ENCODE measurements at regions not wholly inside any gene's neighbourhood (a gene's known extent, or its start where the extent isn't known, plus 50 kb on each side); places are given as distances from the start of the nearest gene placed in this dataset.

DNA sequence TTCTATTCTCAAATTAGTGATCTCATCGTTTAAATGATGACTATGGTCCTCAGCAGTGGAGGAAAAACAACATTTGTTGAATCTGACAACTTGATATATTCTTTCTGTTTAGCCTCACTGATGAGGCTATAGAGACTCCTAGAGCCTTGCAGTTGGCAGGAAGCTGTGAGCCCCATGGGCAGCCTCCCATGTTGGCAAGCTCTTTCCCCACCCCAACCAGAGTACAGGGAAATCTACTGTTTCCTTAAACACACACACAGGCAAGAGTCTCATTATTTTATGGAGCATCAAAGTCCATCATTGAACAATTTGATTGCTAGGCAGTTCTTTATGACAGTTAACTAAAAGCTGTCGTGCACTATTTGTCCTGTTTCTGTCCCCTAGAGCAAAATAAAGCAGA is 498.2 kb upstream of the CITED2 start:
- POLR2A ChIA-PET = no interaction called here
- Histone ChIP-seq H3K27me3 (replicated peaks in 1 of 2; ENCODE audit: control insufficient read depth in 2 of 2, extremely low read depth in 1 of 2, insufficient read depth in 2 of 2, low read length in 1 of 2) (no peaks in the 10 kb centered on the region), H3K4me1 (ENCODE audit: control insufficient read depth in 1 of 2, extremely low read depth in 1 of 2, insufficient read depth in 2 of 2, low read length in 2 of 2) (no peaks in the 10 kb centered on the region), H3K9me3 (no peaks in the 10 kb centered on the region), H3K27ac (ENCODE audit: low read length) (no peak overlapping the region), H3K4me3 (ENCODE audit: control insufficient read depth in 1 of 2, extremely low read depth in 1 of 2, low read length in 1 of 2) (no peak overlapping the region), H3K36me3 (ENCODE audit: control insufficient read depth in 2 of 2, extremely low read depth in 1 of 2, insufficient read depth in 1 of 2, low read length in 1 of 2) (no peaks in the 10 kb centered on the region)
- no peak overlapping the region for H3K4me3 Mint-ChIP-seq
- H3K36me3 Mint-ChIP-seq = no peaks in the 10 kb centered on the region
- no CpG with 5 or more reads among the region's 2 CpGs for WGBS (ENCODE audit: insufficient coverage)
- CTCF ChIA-PET = no interaction called here
- H3K4me1 Mint-ChIP-seq = no peaks in the 10 kb centered on the region
- ATAC-seq (replicated peaks in 1 of 4) (no peak), DNase-seq (no peak)
- no peak overlapping the region for H3K27ac Mint-ChIP-seq
- H3K27me3 Mint-ChIP-seq = peaks cover 0 to 1% of the 10 kb centered on the region in 2 donors
- no peaks in the 10 kb centered on the region for H3K9me3 Mint-ChIP-seq

DNA sequence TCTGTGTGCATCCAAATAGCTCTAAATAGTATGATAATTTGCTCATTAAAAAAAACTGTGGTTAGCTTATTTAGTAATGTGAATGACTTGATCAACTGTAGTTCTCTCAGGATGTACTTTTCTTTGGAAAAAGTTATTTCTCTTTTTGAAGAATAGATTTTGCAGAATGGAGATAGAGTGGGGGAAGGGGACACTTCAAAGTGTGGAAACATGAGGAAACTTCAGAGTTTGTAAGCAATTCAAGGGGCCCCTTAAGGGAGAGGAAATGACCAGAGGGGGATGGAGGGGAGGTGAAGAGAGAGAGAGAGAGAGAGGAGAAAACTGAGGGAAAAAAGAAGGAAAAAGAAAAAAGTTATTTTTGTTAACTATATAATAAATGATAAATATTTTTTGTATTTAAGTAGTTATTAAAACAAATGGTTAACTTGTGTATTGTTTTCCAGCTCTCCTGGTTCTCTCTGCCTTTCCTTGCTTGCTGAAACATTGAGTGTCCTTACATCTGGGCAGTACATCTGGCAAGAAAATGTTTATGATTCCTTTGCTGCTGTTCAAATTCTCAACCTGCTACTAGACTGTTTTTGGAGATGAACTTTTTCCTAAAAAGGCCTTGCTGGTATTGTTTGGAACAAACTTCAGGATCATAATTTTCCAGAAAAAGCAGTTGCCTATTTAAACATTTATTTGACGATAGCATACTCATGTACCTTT is 497.5 kb upstream of the CITED2 start:
- WGBS (ENCODE audit: insufficient coverage) = no CpG with 5 or more reads among the region's 1 CpG
- H3K4me1 Mint-ChIP-seq = no peaks in the 10 kb centered on the region
- Histone ChIP-seq H3K4me1 (ENCODE audit: control insufficient read depth in 1 of 2, extremely low read depth in 1 of 2, insufficient read depth in 2 of 2, low read length in 2 of 2) (no peaks in the 10 kb centered on the region), H3K27me3 (replicated peaks in 1 of 2; ENCODE audit: control insufficient read depth in 2 of 2, extremely low read depth in 1 of 2, insufficient read depth in 2 of 2, low read length in 1 of 2) (no peaks in the 10 kb centered on the region), H3K36me3 (ENCODE audit: control insufficient read depth in 2 of 2, extremely low read depth in 1 of 2, insufficient read depth in 1 of 2, low read length in 1 of 2) (no peaks in the 10 kb centered on the region), H3K27ac (ENCODE audit: low read length) (no peak overlapping the region), H3K9me3 (no peaks in the 10 kb centered on the region), H3K4me3 (ENCODE audit: control insufficient read depth in 1 of 2, extremely low read depth in 1 of 2, low read length in 1 of 2) (no peak overlapping the region)
- ATAC-seq (replicated peaks in 1 of 4) (no peak), DNase-seq (no peak)
- H3K9me3 Mint-ChIP-seq = no peaks in the 10 kb centered on the region
- CTCF ChIA-PET = no interaction called here
- no peak overlapping the region for H3K27ac Mint-ChIP-seq
- H3K36me3 Mint-ChIP-seq = no peaks in the 10 kb centered on the region
- H3K4me3 Mint-ChIP-seq = no peak overlapping the region
- POLR2A ChIA-PET = no interaction called here
- H3K27me3 Mint-ChIP-seq = peaks cover 0 to 1% of the 10 kb centered on the region in 2 donors

DNA sequence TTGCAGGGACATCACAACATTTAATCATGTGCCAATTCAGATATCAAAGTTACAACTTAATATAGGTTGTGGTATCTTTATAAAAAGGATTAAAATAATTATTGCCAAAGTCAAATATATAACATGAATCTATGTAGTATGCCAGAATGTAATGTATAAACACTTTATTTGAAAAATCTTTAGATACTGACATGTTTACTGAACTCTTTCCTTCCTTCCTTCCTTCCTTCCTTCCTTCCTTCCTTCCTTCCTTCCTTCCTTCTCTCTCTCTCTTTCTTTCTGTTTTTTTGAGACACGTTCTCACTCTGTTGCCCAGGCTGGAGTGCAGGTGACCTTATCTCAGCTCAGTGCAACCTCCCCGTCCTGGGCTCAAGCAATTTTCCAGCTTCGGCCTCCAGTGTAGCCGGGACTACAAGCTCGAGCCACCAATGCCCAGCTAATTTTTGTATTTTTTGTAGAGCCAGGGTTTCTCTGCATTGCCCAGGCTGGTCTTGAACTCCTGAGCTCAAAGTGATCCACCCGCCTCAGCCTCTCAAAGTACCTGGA is 496.8 kb upstream of the CITED2 start:
- ATAC-seq (replicated peaks in 1 of 4) = no peak
- Mint-ChIP-seq H3K4me3 (no peak overlapping the region), H3K9me3 (no peaks in the 10 kb centered on the region), H3K4me1 (no peaks in the 10 kb centered on the region), H3K27me3 (peaks cover 0 to 1% of the 10 kb centered on the region in 2 donors), H3K27ac (no peak overlapping the region), H3K36me3 (no peaks in the 10 kb centered on the region)
- no peaks in the 10 kb centered on the region for H3K36me3 ChIP-seq (ENCODE audit: control insufficient read depth in 2 of 2, extremely low read depth in 1 of 2, insufficient read depth in 1 of 2, low read length in 1 of 2)
- H3K4me1 ChIP-seq (ENCODE audit: control insufficient read depth in 1 of 2, extremely low read depth in 1 of 2, insufficient read depth in 2 of 2, low read length in 2 of 2) = no peaks in the 10 kb centered on the region
- no peaks in the 10 kb centered on the region for H3K9me3 ChIP-seq
- H3K27me3 ChIP-seq (replicated peaks in 1 of 2; ENCODE audit: control insufficient read depth in 2 of 2, extremely low read depth in 1 of 2, insufficient read depth in 2 of 2, low read length in 1 of 2) = no peaks in the 10 kb centered on the region
- POLR2A ChIA-PET = no interaction called here
- 76% methylated on average over 4 of the region's 6 CpGs for WGBS (ENCODE audit: insufficient coverage)
- no peak overlapping the region for H3K27ac ChIP-seq (ENCODE audit: low read length)
- no peak for DNase-seq
- CTCF ChIA-PET = no interaction called here
- no peak overlapping the region for H3K4me3 ChIP-seq (ENCODE audit: control insufficient read depth in 1 of 2, extremely low read depth in 1 of 2, low read length in 1 of 2)

DNA sequence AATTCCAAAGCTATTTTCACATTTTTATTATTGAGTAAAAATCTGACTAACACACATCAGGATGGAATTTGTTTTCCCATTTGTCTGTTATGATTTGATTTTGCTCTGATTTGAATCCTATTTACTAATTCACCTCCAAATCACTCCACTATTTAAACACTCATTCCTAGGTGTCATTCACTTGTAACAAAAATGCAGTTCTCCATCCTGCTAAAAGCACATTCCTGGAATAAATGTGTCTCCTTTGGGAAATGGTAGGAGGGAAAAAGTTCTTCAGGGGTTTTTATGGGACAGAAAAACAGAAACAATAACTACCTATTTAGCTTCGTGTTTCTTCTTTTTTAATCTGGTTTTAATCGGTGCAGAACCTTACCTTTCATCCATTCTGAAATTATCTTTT is 494.1 kb upstream of the CITED2 start:
- Histone ChIP-seq H3K36me3 (ENCODE audit: control insufficient read depth in 2 of 2, extremely low read depth in 1 of 2, insufficient read depth in 1 of 2, low read length in 1 of 2) (no peaks in the 10 kb centered on the region), H3K4me1 (ENCODE audit: control insufficient read depth in 1 of 2, extremely low read depth in 1 of 2, insufficient read depth in 2 of 2, low read length in 2 of 2) (no peaks in the 10 kb centered on the region), H3K27me3 (replicated peaks in 1 of 2; ENCODE audit: control insufficient read depth in 2 of 2, extremely low read depth in 1 of 2, insufficient read depth in 2 of 2, low read length in 1 of 2) (no peaks in the 10 kb centered on the region), H3K4me3 (ENCODE audit: control insufficient read depth in 1 of 2, extremely low read depth in 1 of 2, low read length in 1 of 2) (no peak overlapping the region), H3K27ac (ENCODE audit: low read length) (no peak overlapping the region), H3K9me3 (no peaks in the 10 kb centered on the region)
- POLR2A ChIA-PET = interaction anchor here in 1 of 2 donors (0.7 kb wide), 1 partner anchor 117 kb away, joined by 3 read pairs; no protein-coding TSS in a partner anchor
- no peaks in the 10 kb centered on the region for H3K36me3 Mint-ChIP-seq
- no peak overlapping the region for H3K4me3 Mint-ChIP-seq
- DNase-seq (no peak), ATAC-seq (replicated peaks in 1 of 4) (no peak)
- H3K9me3 Mint-ChIP-seq = no peaks in the 10 kb centered on the region
- no peaks in the 10 kb centered on the region for H3K4me1 Mint-ChIP-seq
- no peak overlapping the region for H3K27ac Mint-ChIP-seq
- no peaks in the 10 kb centered on the region for H3K27me3 Mint-ChIP-seq
- no CpG with 5 or more reads among the region's 2 CpGs for WGBS (ENCODE audit: insufficient coverage)
- CTCF ChIA-PET = no interaction called here

DNA sequence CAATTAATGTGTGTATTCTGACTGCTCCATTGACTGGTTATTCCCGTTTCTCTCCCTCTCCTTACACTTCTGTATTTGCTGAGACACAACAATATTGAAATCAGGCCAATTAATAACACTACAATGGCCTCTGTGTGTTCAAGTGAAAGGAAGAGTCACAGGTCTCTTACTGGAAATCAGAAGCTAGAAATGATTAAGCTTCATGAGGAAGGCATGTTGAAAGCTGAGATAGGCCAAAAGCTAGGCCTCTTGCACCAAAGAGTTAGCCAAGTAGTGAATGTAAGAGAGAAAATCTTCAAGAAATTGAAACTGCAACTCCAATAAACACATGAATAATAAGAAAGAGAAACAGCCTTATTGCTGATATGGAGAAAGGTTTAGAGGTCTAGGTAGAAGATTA is 489.5 kb upstream of the CITED2 start:
- CTCF ChIA-PET = no interaction called here
- Histone ChIP-seq H3K9me3 (no peaks in the 10 kb centered on the region), H3K4me3 (ENCODE audit: control insufficient read depth in 1 of 2, extremely low read depth in 1 of 2, low read length in 1 of 2) (no peak overlapping the region), H3K36me3 (ENCODE audit: control insufficient read depth in 2 of 2, extremely low read depth in 1 of 2, insufficient read depth in 1 of 2, low read length in 1 of 2) (no peaks in the 10 kb centered on the region), H3K27ac (ENCODE audit: low read length) (no peak overlapping the region), H3K27me3 (replicated peaks in 1 of 2; ENCODE audit: control insufficient read depth in 2 of 2, extremely low read depth in 1 of 2, insufficient read depth in 2 of 2, low read length in 1 of 2) (no peaks in the 10 kb centered on the region), H3K4me1 (ENCODE audit: control insufficient read depth in 1 of 2, extremely low read depth in 1 of 2, insufficient read depth in 2 of 2, low read length in 2 of 2) (no peaks in the 10 kb centered on the region)
- Mint-ChIP-seq H3K4me1 (no peaks in the 10 kb centered on the region), H3K4me3 (no peak overlapping the region), H3K36me3 (no peaks in the 10 kb centered on the region), H3K27ac (no peak overlapping the region), H3K9me3 (no peaks in the 10 kb centered on the region), H3K27me3 (no peaks in the 10 kb centered on the region)
- no CpG with 5 or more reads among the region's 1 CpG for WGBS (ENCODE audit: insufficient coverage)
- DNase-seq (no peak), ATAC-seq (replicated peaks in 1 of 4) (no peak)
- POLR2A ChIA-PET = no interaction called here

DNA sequence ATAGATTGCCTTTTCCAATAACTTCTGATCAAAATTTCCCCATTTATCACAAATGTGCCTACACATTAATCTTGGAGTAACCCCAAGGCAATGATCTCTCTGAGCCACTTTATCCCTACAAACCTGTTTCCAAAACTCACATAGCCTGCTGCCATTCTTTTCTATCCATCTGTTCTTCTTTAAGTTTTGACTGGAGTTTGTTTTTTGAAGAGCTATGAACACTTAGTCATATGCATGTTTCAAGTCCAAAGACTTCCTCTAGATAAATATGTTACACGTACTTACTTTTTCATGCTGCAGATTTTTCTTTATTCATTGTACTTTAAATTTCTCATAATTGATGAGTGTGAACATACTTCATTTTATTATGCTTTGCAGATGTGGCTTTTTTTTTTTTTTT is 488.9 kb upstream of the CITED2 start:
- no peak overlapping the region for H3K4me3 ChIP-seq (ENCODE audit: control insufficient read depth in 1 of 2, extremely low read depth in 1 of 2, low read length in 1 of 2)
- ATAC-seq (replicated peaks in 1 of 4) (no peak), DNase-seq (no peak)
- Mint-ChIP-seq H3K27ac (no peak overlapping the region), H3K4me1 (no peaks in the 10 kb centered on the region), H3K27me3 (no peaks in the 10 kb centered on the region), H3K9me3 (no peaks in the 10 kb centered on the region), H3K36me3 (no peaks in the 10 kb centered on the region), H3K4me3 (no peak overlapping the region)
- ChIA-PET POLR2A (no interaction called here), CTCF (no interaction called here)
- H3K27ac ChIP-seq (ENCODE audit: low read length) = no peak overlapping the region
- no peaks in the 10 kb centered on the region for H3K36me3 ChIP-seq (ENCODE audit: control insufficient read depth in 2 of 2, extremely low read depth in 1 of 2, insufficient read depth in 1 of 2, low read length in 1 of 2)
- no peaks in the 10 kb centered on the region for H3K9me3 ChIP-seq
- no peaks in the 10 kb centered on the region for H3K27me3 ChIP-seq (replicated peaks in 1 of 2; ENCODE audit: control insufficient read depth in 2 of 2, extremely low read depth in 1 of 2, insufficient read depth in 2 of 2, low read length in 1 of 2)
- WGBS (ENCODE audit: insufficient coverage) = no CpG with 5 or more reads among the region's 1 CpG
- H3K4me1 ChIP-seq (ENCODE audit: control insufficient read depth in 1 of 2, extremely low read depth in 1 of 2, insufficient read depth in 2 of 2, low read length in 2 of 2) = no peaks in the 10 kb centered on the region

All from T-cell (primary cell).